MCF 10A (cell line): ENCODE measurements at regions not wholly inside any gene's neighbourhood (a gene's known extent, or its start where the extent isn't known, plus 50 kb on each side); places are given as distances from the start of the nearest gene placed in this dataset.

Source experiments
- BruUV-seq: library from RNA; stranded (reverse); fragments of 400-500 nt; replicated peaks from 2 replicates; lab custom pipeline; 2021; lab: Mats Ljungman, UMichigan
- CTCF ChIA-PET: fragments of 300-600 bp; sonication (Branson Sonifier 250); formaldehyde crosslinking; extraction: SDS; loops from one replicate; lab custom pipeline; 2021; ENCODE audit warnings: antibody characterized with exemption, inconsistent platforms; lab: Yijun Ruan, JAX
- POLR2A ChIA-PET: fragments of 300-600, 350-650 bp; sonication (Branson Sonifier 250); formaldehyde crosslinking; extraction: SDS; loops from one replicate; lab custom pipeline; 2020; ENCODE audit warnings: antibody characterized with exemption, inconsistent platforms; lab: Yijun Ruan, JAX
- DNase-seq: peaks from one replicate; pipeline ENCODE4 v3.0.0-alpha.2; 2018; ENCODE audit not compliant: unreplicated experiment
- H3K27ac Mint-ChIP-seq: one replicate; pipeline ENCODE4 v1.8.0; 2022; ENCODE audit warnings: mild to moderate bottlenecking, low read depth, mixed read lengths; ENCODE audit not compliant: unreplicated experiment
- H3K27me3 Mint-ChIP-seq: one replicate; pipeline ENCODE4 v1.8.0; 2022; ENCODE audit warnings: mixed read lengths; ENCODE audit not compliant: insufficient read depth, unreplicated experiment
- H3K36me3 Mint-ChIP-seq: one replicate; pipeline ENCODE4 v1.8.0; 2022; ENCODE audit warnings: mild to moderate bottlenecking, moderate library complexity, mixed read lengths; ENCODE audit not compliant: insufficient read depth, unreplicated experiment
- H3K4me1 Mint-ChIP-seq: one replicate; pipeline ENCODE4 v1.8.0; 2022; ENCODE audit warnings: mixed read lengths; ENCODE audit not compliant: insufficient read depth, unreplicated experiment
- H3K4me3 Mint-ChIP-seq: one replicate; pipeline ENCODE4 v1.8.0; 2022; ENCODE audit warnings: mild to moderate bottlenecking, moderate library complexity, mixed read lengths; ENCODE audit not compliant: unreplicated experiment
- H3K9me3 Mint-ChIP-seq: one replicate; pipeline ENCODE4 v1.8.0; 2022; ENCODE audit warnings: mixed read lengths; ENCODE audit not compliant: unreplicated experiment
- intact Hi-C: fragments of 100-400 bp; cut with micrococcal nuclease; formaldehyde crosslinking; loops from 2 replicates; pipeline ENCODE4 v1.14.1; 2022
- TF ChIP-seq, protein P1 (sequence below): fragments of 200-600 bp; IDR thresholded peaks from one replicate; pipeline ENCODE4 v1.8.0; 2022; ENCODE audit warnings: antibody characterized with exemption, mild to moderate bottlenecking; ENCODE audit not compliant: unreplicated experiment

DNA sequence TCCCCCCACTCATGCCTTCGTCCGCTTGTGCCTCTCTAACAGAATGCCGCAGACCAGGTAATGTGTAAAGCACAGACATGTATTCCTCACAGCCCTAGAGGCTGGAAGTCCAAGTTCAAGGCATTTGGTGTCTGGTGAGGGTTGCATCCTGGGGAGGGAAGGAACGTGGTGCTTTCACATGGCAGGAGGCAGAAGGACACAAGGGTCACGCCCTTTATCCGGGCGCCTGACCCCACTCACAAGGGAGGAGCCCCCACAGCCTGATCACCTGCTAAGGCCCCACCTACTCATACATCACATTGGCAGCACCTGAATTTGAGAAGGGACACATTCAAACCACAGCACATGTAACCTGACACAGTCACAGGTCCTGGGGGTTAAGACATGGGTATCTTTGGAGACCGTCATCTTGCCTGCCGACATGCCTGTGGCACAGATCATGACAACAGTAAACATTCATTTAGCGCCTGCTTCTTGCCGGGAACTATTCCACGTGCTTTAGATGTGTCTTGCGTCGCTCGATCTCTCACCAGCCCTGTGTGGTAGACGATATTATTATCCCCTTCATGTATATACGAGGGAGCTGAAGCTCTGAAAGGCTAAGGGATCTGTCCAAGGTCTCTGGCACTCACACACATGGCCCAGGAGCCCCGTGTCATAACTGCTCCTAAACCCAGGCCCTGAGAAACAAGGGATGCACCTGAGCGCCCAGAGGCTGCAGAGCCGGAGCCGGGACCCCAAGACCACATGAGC, 235.6 kb downstream of the NPHP4 start:
- no peak overlapping the region for H3K4me3 Mint-ChIP-seq
- H3K9me3 Mint-ChIP-seq = no peaks in the 10 kb centered on the region
- H3K36me3 Mint-ChIP-seq = peaks cover 4% of the 10 kb centered on the region
- peaks cover 66% of the 10 kb centered on the region for H3K27me3 Mint-ChIP-seq
- CTCF ChIA-PET = interaction anchor here (1.2 kb wide), 1 partner anchor 10 kb away, joined by 3 read pairs; no protein-coding TSS in a partner anchor
- TF ChIP-seq, protein P1, sequence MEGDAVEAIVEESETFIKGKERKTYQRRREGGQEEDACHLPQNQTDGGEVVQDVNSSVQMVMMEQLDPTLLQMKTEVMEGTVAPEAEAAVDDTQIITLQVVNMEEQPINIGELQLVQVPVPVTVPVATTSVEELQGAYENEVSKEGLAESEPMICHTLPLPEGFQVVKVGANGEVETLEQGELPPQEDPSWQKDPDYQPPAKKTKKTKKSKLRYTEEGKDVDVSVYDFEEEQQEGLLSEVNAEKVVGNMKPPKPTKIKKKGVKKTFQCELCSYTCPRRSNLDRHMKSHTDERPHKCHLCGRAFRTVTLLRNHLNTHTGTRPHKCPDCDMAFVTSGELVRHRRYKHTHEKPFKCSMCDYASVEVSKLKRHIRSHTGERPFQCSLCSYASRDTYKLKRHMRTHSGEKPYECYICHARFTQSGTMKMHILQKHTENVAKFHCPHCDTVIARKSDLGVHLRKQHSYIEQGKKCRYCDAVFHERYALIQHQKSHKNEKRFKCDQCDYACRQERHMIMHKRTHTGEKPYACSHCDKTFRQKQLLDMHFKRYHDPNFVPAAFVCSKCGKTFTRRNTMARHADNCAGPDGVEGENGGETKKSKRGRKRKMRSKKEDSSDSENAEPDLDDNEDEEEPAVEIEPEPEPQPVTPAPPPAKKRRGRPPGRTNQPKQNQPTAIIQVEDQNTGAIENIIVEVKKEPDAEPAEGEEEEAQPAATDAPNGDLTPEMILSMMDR = no peak
- DNase-seq = no peak
- H3K4me1 Mint-ChIP-seq = no peaks in the 10 kb centered on the region
- intact Hi-C loops = no loop called here
- POLR2A ChIA-PET = no interaction called here
- no TSS peak for BruUV-seq
- H3K27ac Mint-ChIP-seq = no peak overlapping the region

DNA sequence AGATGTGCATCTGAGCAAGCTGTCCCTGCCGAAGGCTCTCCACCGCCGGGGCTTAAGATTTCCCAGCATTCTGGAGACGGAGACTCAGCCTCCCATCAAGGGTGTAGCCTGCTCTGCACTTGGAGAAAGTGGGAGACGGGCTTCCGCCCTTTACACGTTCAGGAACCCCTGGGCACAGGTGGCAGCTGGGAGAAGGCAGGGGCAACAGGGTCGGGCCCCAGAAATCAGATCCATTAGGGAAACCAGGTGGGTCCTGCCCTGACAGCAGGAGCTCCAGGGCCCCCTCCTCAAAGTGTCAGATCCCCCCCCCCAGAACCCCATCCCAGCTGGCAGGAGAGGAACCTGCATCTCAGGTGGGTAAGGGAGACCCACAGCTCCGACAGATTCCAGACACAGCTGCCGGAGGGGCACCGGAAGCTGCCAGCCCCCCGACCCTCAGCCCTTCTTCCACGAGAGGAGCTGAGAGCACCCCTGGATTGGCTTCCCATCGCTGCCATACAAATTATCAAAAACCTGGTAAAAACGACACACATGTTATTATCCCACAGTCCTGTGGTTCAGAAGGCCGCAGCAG, 236.6 kb downstream of the NPHP4 start:
- intact Hi-C loops = no loop called here
- BruUV-seq = no TSS peak

DNA sequence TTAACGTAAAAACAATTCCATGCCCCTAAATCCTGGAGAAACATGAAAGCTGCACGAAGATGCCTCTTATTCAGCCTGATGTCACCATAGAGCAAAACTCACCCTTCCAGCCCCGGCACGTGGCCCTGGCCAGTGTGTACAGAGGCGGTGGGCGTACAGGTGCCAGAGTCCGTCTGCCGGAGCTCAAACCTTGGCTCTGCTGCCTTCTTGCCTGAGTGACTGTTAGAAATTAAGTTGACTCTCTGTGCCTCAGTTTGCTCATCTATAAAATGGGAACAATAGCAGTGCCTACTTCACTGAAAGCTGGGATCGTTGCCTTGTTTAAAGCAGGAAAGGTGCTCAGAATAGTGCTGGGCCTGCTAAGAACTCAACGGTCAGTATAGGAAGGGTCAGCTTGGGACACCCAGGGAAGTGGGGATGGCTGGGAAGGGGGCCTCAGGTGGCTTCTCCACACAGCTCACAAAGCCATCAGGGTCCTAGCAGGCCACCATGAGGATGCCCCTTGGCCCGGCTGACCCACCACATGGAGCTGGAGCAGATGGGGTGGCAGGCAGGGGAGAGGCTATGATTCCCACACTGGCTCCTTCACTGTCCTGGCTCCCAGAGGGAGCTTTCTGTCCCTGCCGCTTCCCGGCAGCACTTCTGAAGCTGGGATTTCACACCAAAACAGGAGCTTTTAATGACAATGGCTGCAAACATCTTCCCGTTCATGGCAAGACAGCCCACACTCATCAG, 237.2 kb downstream of the NPHP4 start:
- ChIA-PET CTCF (interaction anchor here (0.5 to 3.0 kb wide), 6 partner anchors 8 to 245 kb away, joined by 3 to 17 read pairs (median 4); no protein-coding TSS in a partner anchor), POLR2A (interaction anchor here (0.6 kb wide), 1 partner anchor 79 kb away, joined by 3 read pairs; no protein-coding TSS in a partner anchor)
- no peak for DNase-seq
- Mint-ChIP-seq H3K27ac (no peak overlapping the region), H3K36me3 (peaks cover 4% of the 10 kb centered on the region), H3K27me3 (peaks cover 60% of the 10 kb centered on the region), H3K4me1 (no peaks in the 10 kb centered on the region), H3K4me3 (no peak overlapping the region), H3K9me3 (no peaks in the 10 kb centered on the region)
- BruUV-seq = no TSS peak
- intact Hi-C loops = loop anchor here (5.0 kb wide), 1 partner anchor 1843 kb away; no protein-coding TSS in a partner anchor
- TF ChIP-seq, protein P1 = no peak

More for the DNA sequence above, 236.6 kb downstream of the NPHP4 start:
- no peaks in the 10 kb centered on the region for H3K4me1 Mint-ChIP-seq
- POLR2A ChIA-PET = interaction anchor here (0.6 kb wide), 1 partner anchor 80 kb away, joined by 3 read pairs; no protein-coding TSS in a partner anchor
- H3K27ac Mint-ChIP-seq = no peak overlapping the region
- TF ChIP-seq, protein P1 = no peak
- no peak for DNase-seq
- CTCF ChIA-PET = interaction anchor here (0.5 to 3.0 kb wide), 6 partner anchors 9 to 246 kb away, joined by 3 to 17 read pairs (median 4); no protein-coding TSS in a partner anchor
- no peaks in the 10 kb centered on the region for H3K9me3 Mint-ChIP-seq
- H3K4me3 Mint-ChIP-seq = no peak overlapping the region
- peaks cover 61% of the 10 kb centered on the region for H3K27me3 Mint-ChIP-seq
- H3K36me3 Mint-ChIP-seq = peaks cover 4% of the 10 kb centered on the region
